WTC11 (cell line): ENCODE measurements at regions not wholly inside any gene's neighbourhood (a gene's known extent, or its start where the extent isn't known, plus 50 kb on each side); places are given as distances from the start of the nearest gene placed in this dataset.

Experiments
- ATAC-seq: fragments of 200-7000 bp; cut with Tn5 transposase; 2 replicates; pipeline ENCODE4 v1.10.0; 2021; ENCODE audit warnings: mild to moderate bottlenecking, moderate library complexity
- CTCF ChIA-PET: fragments of 300-600 bp; sonication (Branson Sonifier 250); formaldehyde crosslinking; loops from one replicate; lab custom pipeline; 2021; ENCODE audit warnings: antibody characterized with exemption; lab: Charles Lee
- POLR2A ChIA-PET: fragments of 350-600 bp; sonication (Branson Sonifier 250); formaldehyde crosslinking; loops from one replicate; lab custom pipeline; 2021; ENCODE audit warnings: antibody characterized with exemption; lab: Charles Lee
- DNase-seq: peaks from one replicate; pipeline ENCODE4 v3.0.0; 2021; ENCODE audit warnings: low spot score
- H3K27ac Mint-ChIP-seq: 2 replicates; pipeline ENCODE4 v1.8.0; 2021; ENCODE audit warnings: mixed read lengths
- H3K27me3 Mint-ChIP-seq: 2 replicates; pipeline ENCODE4 v1.8.0; 2021; ENCODE audit warnings: low read depth, mild to moderate bottlenecking, moderate library complexity, mixed read lengths
- H3K36me3 Mint-ChIP-seq: 2 replicates; pipeline ENCODE4 v1.8.0; 2021; ENCODE audit warnings: mixed read lengths
- H3K4me1 Mint-ChIP-seq: 2 replicates; pipeline ENCODE4 v1.8.0; 2022; ENCODE audit warnings: mixed read lengths
- H3K4me3 Mint-ChIP-seq: 2 replicates; pipeline ENCODE4 v1.8.0; 2021; ENCODE audit warnings: mild to moderate bottlenecking, moderate library complexity, mixed read lengths
- H3K9me3 Mint-ChIP-seq: 2 replicates; pipeline ENCODE4 v1.8.0; 2021; ENCODE audit warnings: mixed read lengths
- CREM ChIP-seq: sonication (generic); formaldehyde crosslinking; IDR thresholded peaks from 2 replicates; pipeline ENCODE4 v1.8.1; 2022; ENCODE audit warnings: mild to moderate bottlenecking, missing genetic modification reagents, moderate library complexity
- FOXK1 ChIP-seq: sonication (generic); formaldehyde crosslinking; IDR thresholded peaks from 2 replicates; pipeline ENCODE4 v1.8.0; 2022; ENCODE audit warnings: mild to moderate bottlenecking, moderate library complexity, missing genetic modification reagents
- NFYB ChIP-seq: sonication (generic); formaldehyde crosslinking; conservative IDR thresholded peaks from 2 replicates; pipeline ENCODE4 v1.8.0; 2022; ENCODE audit warnings: low read depth, missing genetic modification reagents
- NR1H2 ChIP-seq: sonication (generic); formaldehyde crosslinking; IDR thresholded peaks from 2 replicates; pipeline ENCODE4 v1.9.0; 2021; ENCODE audit warnings: mild to moderate bottlenecking, moderate library complexity, missing genetic modification reagents
- RELA ChIP-seq: sonication (generic); formaldehyde crosslinking; IDR thresholded peaks from 2 replicates; pipeline ENCODE4 v1.8.1; 2022; ENCODE audit warnings: missing genetic modification reagents, mild to moderate bottlenecking, borderline replicate concordance
- ZNF232 ChIP-seq: sonication (generic); formaldehyde crosslinking; IDR thresholded peaks from 2 replicates; pipeline ENCODE4 v1.8.0; 2022; ENCODE audit warnings: mild to moderate bottlenecking, missing genetic modification reagents
- TF ChIP-seq, protein P1 (sequence below): sonication (generic); formaldehyde crosslinking; IDR thresholded peaks from 2 replicates; pipeline ENCODE4 v1.8.0; 2022; ENCODE audit warnings: missing genetic modification reagents
- TF ChIP-seq, protein P2 (sequence below): sonication (generic); formaldehyde crosslinking; IDR thresholded peaks from 2 replicates; pipeline ENCODE4 v1.8.0; 2023; ENCODE audit warnings: mild to moderate bottlenecking, missing genetic modification reagents
- TF ChIP-seq, protein P3 (sequence below): fragments of 250-450 bp; sonication (Bioruptor Pico); IDR thresholded peaks from 2 replicates; pipeline ENCODE4 v1.9.0; 2021; ENCODE audit warnings: mild to moderate bottlenecking
- TF ChIP-seq, protein P4 (sequence below): sonication (generic); formaldehyde crosslinking; IDR thresholded peaks from 2 replicates; pipeline ENCODE4 v1.8.1; 2023; ENCODE audit warnings: mild to moderate bottlenecking, missing genetic modification reagents
- TF ChIP-seq, protein P5 (sequence below): fragments of 250-450 bp; sonication (Bioruptor Pico); IDR thresholded peaks from 2 replicates; pipeline ENCODE4 v2.1.2; 2022; ENCODE audit warnings: mild to moderate bottlenecking, moderate library complexity
- TF ChIP-seq, protein P6 (sequence below): fragments of 250-450 bp; sonication (Bioruptor Pico); conservative IDR thresholded peaks from 2 replicates; pipeline ENCODE4 v1.9.0; 2021; ENCODE audit warnings: mild to moderate bottlenecking

DNA sequence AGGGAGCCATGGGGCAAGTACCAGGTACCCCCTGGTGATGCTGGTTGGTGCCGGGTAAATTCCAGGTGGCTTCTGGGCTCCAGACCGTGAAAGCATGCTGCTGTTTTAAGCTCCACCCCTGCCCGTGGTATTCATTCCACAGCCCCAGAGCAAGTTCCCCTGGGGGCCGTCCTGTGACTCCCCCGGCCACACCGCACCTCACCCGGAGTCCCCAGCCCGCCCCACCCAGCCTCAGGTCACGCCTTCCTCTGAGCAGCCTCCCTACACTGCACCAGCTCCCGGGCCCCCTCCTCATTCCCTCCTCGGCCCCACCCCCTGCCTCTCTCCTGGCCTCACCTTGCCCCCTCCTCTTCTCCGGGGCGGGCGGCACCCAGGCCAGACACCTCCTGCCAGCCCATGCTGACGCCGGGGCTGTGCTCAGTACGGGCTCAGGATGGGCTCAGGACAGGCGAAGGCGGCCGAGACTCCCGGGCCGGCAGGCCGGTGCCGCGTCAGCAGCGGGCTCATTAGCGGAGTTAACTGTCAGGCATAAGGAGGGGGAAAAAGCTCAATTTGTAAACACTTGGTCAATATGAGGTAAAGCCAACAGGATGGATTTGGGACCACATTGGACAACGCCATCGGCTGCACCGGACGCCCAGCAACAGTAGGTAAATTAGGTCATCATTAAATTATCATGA is 127.4 kb downstream of the FAM53A start:
- H3K9me3 Mint-ChIP-seq = no peaks in the 10 kb centered on the region
- ATAC-seq (peak; percentile 68), DNase-seq (peak; percentile 37)
- POLR2A ChIA-PET = interaction anchor here (0.6 kb wide), 1 partner anchor 64 kb away, joined by 8 read pairs; no protein-coding TSS in a partner anchor
- peaks cover 7% of the 10 kb centered on the region for H3K4me1 Mint-ChIP-seq
- H3K4me3 Mint-ChIP-seq = no peak overlapping the region
- no peak overlapping the region for H3K27ac Mint-ChIP-seq
- CTCF ChIA-PET = interaction anchor here (0.5 to 1.7 kb wide), 5 partner anchors 23 to 98 kb away, joined by 3 to 7 read pairs (median 3); no protein-coding TSS in a partner anchor
- H3K27me3 Mint-ChIP-seq = no peaks in the 10 kb centered on the region
- H3K36me3 Mint-ChIP-seq = no peaks in the 10 kb centered on the region
- TF ChIP-seq, protein P1, sequence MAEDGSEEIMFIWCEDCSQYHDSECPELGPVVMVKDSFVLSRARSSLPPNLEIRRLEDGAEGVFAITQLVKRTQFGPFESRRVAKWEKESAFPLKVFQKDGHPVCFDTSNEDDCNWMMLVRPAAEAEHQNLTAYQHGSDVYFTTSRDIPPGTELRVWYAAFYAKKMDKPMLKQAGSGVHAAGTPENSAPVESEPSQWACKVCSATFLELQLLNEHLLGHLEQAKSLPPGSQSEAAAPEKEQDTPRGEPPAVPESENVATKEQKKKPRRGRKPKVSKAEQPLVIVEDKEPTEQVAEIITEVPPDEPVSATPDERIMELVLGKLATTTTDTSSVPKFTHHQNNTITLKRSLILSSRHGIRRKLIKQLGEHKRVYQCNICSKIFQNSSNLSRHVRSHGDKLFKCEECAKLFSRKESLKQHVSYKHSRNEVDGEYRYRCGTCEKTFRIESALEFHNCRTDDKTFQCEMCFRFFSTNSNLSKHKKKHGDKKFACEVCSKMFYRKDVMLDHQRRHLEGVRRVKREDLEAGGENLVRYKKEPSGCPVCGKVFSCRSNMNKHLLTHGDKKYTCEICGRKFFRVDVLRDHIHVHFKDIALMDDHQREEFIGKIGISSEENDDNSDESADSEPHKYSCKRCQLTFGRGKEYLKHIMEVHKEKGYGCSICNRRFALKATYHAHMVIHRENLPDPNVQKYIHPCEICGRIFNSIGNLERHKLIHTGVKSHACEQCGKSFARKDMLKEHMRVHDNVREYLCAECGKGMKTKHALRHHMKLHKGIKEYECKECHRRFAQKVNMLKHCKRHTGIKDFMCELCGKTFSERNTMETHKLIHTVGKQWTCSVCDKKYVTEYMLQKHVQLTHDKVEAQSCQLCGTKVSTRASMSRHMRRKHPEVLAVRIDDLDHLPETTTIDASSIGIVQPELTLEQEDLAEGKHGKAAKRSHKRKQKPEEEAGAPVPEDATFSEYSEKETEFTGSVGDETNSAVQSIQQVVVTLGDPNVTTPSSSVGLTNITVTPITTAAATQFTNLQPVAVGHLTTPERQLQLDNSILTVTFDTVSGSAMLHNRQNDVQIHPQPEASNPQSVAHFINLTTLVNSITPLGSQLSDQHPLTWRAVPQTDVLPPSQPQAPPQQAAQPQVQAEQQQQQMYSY = no peak
- TF ChIP-seq NFYB (CRISPR knock-in tag) (no peak), RELA (CRISPR knock-in tag) (no peak), ZNF232 (CRISPR knock-in tag) (no peak)
- TF ChIP-seq, protein P2, sequence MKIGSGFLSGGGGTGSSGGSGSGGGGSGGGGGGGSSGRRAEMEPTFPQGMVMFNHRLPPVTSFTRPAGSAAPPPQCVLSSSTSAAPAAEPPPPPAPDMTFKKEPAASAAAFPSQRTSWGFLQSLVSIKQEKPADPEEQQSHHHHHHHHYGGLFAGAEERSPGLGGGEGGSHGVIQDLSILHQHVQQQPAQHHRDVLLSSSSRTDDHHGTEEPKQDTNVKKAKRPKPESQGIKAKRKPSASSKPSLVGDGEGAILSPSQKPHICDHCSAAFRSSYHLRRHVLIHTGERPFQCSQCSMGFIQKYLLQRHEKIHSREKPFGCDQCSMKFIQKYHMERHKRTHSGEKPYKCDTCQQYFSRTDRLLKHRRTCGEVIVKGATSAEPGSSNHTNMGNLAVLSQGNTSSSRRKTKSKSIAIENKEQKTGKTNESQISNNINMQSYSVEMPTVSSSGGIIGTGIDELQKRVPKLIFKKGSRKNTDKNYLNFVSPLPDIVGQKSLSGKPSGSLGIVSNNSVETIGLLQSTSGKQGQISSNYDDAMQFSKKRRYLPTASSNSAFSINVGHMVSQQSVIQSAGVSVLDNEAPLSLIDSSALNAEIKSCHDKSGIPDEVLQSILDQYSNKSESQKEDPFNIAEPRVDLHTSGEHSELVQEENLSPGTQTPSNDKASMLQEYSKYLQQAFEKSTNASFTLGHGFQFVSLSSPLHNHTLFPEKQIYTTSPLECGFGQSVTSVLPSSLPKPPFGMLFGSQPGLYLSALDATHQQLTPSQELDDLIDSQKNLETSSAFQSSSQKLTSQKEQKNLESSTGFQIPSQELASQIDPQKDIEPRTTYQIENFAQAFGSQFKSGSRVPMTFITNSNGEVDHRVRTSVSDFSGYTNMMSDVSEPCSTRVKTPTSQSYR (CRISPR knock-in tag) = no peak
- TF ChIP-seq, protein P3, sequence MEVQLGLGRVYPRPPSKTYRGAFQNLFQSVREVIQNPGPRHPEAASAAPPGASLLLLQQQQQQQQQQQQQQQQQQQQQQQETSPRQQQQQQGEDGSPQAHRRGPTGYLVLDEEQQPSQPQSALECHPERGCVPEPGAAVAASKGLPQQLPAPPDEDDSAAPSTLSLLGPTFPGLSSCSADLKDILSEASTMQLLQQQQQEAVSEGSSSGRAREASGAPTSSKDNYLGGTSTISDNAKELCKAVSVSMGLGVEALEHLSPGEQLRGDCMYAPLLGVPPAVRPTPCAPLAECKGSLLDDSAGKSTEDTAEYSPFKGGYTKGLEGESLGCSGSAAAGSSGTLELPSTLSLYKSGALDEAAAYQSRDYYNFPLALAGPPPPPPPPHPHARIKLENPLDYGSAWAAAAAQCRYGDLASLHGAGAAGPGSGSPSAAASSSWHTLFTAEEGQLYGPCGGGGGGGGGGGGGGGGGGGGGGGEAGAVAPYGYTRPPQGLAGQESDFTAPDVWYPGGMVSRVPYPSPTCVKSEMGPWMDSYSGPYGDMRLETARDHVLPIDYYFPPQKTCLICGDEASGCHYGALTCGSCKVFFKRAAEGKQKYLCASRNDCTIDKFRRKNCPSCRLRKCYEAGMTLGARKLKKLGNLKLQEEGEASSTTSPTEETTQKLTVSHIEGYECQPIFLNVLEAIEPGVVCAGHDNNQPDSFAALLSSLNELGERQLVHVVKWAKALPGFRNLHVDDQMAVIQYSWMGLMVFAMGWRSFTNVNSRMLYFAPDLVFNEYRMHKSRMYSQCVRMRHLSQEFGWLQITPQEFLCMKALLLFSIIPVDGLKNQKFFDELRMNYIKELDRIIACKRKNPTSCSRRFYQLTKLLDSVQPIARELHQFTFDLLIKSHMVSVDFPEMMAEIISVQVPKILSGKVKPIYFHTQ = no peak

DNA sequence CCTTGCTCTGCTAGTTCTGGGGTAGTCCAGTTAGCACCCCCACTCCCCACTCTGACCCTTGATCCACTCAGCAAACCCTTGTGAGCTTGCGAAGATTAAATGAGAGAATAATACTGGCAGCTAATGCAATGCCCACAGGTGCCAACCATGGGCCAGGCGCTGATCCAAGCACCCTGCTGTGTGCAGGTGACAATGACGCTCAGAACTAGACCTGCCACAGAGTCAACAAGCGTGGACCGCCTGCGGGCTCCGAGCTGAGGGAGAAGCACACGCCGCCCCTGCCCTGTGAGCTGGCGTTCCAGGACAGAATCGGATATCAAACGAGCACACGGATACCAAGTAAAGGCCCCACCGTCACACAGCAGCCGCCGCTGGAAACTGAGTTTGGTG is 129.2 kb downstream of the FAM53A start:
- ChIA-PET POLR2A (no interaction called here), CTCF (no interaction called here)
- Mint-ChIP-seq H3K4me3 (no peak overlapping the region), H3K27me3 (no peaks in the 10 kb centered on the region), H3K36me3 (no peaks in the 10 kb centered on the region), H3K27ac (no peak overlapping the region), H3K9me3 (no peaks in the 10 kb centered on the region), H3K4me1 (0 out of 2 replicates have a peak, but pooled peaks cover 2% of the 10 kb centered on the region)
- TF ChIP-seq, protein P4, sequence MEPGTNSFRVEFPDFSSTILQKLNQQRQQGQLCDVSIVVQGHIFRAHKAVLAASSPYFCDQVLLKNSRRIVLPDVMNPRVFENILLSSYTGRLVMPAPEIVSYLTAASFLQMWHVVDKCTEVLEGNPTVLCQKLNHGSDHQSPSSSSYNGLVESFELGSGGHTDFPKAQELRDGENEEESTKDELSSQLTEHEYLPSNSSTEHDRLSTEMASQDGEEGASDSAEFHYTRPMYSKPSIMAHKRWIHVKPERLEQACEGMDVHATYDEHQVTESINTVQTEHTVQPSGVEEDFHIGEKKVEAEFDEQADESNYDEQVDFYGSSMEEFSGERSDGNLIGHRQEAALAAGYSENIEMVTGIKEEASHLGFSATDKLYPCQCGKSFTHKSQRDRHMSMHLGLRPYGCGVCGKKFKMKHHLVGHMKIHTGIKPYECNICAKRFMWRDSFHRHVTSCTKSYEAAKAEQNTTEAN (CRISPR knock-in tag) = no peak
- no peak for TF ChIP-seq RELA (CRISPR knock-in tag)
- TF ChIP-seq, protein P5, sequence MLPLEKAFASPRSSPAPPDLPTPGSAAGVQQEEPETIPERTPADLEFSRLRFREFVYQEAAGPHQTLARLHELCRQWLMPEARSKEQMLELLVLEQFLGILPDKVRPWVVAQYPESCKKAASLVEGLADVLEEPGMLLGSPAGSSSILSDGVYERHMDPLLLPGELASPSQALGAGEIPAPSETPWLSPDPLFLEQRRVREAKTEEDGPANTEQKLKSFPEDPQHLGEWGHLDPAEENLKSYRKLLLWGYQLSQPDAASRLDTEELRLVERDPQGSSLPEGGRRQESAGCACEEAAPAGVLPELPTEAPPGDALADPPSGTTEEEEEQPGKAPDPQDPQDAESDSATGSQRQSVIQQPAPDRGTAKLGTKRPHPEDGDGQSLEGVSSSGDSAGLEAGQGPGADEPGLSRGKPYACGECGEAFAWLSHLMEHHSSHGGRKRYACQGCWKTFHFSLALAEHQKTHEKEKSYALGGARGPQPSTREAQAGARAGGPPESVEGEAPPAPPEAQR (CRISPR knock-in tag) = no peak
- TF ChIP-seq, protein P6, sequence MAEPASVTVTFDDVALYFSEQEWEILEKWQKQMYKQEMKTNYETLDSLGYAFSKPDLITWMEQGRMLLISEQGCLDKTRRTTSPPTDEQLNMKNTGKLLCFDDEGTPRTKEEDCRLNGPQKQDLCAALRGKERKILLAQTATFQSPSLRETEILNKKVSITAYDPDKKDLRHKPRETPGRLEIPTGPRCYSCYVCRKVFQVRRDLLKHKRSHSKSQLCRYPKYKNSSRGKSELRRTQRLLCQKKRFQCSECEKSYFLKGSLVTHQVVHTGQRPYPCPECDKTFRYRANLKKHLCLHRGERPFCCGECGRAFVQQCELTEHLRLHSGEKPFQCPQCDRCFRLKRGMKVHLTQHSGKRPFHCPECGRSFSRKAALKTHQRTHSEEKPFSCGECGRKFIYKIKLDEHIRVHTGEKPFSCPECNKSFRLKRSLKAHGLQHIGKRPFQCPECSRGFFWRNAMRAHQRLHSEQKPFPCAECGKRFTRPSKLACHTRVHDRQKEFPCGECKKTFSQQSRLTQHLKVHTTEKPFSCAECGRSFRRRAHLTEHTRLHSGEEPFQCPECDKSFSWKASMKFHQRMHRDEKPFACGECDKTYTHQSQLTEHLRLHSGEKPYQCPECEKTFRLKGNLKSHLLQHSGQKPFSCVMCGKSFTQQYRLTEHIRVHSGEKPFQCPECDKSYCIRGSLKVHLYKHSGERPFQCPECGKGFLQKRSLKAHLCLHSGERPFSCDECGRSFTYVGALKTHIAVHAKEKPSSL (CRISPR knock-in tag) = no peak
- no peak for TF ChIP-seq CREM (CRISPR knock-in tag)
- TF ChIP-seq FOXK1 (CRISPR knock-in tag) = no peak
- TF ChIP-seq NR1H2 (CRISPR knock-in tag) = no peak
- DNase-seq (no peak), ATAC-seq (no peak)
